GM19397 (cell line): ENCODE measurements at regions not wholly inside any gene's neighbourhood (a gene's known extent, or its start where the extent isn't known, plus 50 kb on each side); places are given as distances from the start of the nearest gene placed in this dataset.

ENCODE experiments used
- ATAC-seq: cut with Tn5 transposase; IDR thresholded peaks from one replicate; pipeline ENCODE4 v1.9.1; 2021; ENCODE audit warnings: mild to moderate bottlenecking, moderate library complexity; ENCODE audit not compliant: unreplicated experiment

- no peak for ATAC-seq
These were observed 62.5 kb upstream of the PPARA start for GRCh38 chr22:46087816-46088277.

DNA sequence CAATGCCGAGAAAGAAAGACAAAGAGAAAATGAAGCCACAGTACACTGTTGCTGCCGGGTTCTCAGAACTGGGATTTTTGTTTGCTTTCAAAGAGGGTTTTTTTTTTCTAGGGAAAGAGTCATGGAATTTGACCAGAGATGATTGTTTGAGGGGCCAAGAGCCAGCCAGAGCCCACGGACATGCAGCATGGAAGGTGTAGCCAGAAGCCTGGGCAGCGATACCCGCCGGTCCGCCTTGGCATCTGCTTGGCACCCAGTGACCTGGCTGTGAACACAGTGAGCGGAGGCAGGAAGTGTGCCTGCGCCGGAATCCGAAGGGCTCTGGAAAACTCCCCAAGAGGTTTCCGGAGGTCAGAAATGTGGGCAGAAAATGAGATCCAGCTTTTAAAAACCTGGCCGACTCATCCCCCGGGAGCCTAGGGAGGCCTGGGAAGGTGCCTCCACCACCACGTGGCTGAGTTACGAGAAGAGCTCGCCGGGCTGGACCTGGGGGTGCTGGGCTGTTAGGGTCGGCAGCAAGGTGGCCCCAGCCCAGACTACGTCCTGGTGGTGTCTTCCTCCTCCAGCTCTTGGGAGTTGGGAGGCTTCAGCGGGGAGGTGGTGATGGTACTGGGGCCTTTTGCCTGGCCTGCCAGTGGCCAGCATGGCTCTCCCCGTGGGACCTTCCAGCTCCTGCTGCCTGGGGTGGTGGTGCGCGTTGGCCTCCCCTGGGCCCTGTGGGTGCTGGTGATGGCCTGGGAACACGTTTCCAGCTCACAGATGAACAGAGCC lies 61.6 kb upstream of the PPARA start:
- no peak for ATAC-seq

DNA sequence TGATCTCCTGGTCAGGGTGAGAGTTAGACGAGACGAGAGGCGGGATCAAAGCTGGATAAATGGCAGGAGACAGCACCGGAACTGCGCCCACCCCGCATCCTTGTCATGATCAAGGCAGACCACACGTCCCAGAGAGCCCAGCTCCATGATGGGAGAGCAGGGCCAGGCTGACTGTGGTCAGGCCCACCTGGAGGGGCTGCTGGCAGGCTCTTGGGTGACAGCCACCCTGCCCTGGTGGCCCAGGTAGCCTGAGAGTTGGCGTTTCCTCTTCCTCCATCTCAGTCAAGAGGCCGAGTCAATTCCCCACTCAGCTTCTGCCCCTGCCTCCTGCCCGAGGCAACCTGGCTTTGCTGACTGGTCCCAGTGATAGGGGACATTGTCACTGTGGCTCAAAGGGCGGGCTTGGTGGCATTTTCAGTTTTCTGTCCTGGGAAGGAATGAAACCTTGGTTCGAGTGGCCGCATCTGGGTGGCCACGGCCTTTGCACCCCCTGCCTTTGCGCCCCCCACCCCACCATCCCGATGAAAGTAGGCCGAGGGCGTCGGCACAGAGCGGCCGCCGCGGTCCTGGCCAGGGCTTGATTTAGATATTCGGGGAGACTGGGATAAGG lies 60.8 kb upstream of the PPARA start:
- no peak for ATAC-seq

DNA sequence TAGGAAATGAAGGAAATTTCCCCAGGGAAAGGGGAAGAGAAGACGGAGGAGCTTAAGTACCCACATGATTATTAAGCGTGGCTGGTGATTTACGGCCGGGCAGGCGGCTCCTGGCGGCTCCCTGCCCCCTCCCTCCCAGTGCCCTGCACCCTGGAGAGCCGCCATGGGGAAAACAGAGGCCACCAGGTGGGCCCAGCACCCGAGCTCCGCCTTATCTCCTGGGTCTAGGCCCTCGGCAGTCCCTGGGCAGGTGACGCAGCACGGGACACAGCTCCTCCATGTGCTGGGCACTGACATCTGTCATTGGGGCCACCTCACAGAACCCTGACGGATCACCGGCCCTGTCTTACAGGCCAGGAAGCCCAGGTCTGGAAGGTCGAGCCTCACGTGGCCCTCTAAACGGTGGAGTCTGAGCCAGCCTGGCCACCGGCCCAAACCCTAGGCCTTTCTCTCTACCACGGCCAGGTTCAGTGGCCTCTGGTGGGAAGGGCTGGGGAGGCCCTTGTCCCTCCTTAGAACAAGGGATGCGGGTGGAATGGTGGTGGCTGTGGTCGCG lies 60.2 kb upstream of the PPARA start:
- no peak for ATAC-seq

GRCh38 chr22:46090631-46091201 lies 59.6 kb upstream of the PPARA start:
- no peak for ATAC-seq

- ATAC-seq, result no peak
These were observed 58.9 kb upstream of the PPARA start for GRCh38 chr22:46091277-46091977.

DNA sequence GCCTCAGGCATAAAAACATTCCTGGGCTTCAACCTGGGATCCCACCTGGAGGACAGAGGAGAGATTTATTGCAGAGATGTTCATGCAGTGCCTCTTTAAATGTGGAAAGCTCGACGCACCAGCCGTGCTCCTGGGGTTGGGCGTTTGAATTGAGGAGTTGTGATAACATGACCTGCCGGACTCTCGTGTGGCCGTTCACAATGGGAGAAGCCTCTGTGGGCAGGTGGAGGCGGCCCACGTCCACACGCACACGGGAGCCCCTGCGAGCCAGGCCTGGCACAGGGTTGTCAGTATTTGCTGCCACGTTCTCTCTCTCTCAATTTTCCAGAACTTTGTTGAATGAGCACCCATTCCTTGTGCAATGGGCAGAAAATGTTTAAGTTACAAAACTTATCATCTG lies 58.3 kb upstream of the PPARA start:
- no peak for ATAC-seq

DNA sequence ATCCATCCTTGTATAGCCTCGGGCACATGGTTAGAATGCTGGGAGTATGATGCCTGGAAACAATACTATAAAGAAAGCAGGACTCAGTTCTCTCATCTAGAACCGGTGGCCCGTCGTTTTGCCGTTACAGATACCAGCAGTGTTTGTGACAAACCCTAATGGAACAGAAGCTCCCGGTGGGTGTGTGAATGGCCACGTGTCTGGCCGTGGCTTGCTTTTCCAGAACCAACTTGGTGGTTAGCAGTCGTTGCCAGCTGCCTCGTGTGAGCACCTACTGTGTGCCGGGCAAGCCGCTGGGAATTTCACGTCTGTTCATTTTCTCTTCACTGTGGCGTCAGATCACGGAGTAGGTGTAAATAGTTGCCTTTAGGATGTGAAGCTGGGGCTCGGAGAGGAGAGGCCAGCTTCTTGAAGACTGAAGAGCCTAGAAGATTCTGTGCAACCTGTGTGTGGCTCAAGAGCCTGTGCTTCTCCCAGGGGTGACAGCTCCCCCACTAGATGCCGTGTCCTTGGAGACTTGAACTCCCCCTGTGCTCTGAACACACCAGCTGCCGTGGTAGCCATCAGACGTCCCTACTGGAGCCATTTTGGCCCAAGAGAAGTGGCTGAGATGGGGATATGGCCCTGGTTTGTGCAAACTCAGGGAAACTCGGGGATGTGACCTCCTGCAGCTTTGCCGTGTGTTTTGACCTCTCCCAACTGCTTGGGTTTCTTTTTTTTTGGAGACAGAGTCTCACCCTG lies 57.5 kb upstream of the PPARA start:
- no peak for ATAC-seq

- no peak for ATAC-seq
These were observed 56.5 kb upstream of the PPARA start for GRCh38 chr22:46093796-46094195.

- ATAC-seq, result no peak
These were observed 55.6 kb upstream of the PPARA start for GRCh38 chr22:46094676-46095075.

DNA sequence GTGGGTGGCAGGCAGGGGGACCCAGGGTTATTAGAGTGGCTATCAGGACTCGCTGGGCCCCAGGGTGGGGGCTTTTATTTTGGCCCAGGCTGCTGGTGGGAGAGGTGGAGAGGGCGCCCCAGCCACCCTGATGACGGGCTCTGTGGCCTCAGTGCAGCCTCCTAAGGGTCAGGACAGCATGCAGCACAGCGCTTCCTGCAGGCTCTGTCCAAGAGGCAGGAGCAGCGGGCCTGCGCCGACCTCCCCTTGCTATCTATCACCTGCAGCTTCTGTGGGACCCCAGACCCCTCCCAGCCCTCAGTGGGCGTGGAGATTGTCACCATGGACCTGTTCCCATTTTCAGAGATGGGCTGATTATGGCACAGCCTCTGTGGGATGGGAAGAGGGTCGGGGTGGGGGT lies 54.3 kb upstream of the PPARA start:
- ATAC-seq, result no peak

DNA sequence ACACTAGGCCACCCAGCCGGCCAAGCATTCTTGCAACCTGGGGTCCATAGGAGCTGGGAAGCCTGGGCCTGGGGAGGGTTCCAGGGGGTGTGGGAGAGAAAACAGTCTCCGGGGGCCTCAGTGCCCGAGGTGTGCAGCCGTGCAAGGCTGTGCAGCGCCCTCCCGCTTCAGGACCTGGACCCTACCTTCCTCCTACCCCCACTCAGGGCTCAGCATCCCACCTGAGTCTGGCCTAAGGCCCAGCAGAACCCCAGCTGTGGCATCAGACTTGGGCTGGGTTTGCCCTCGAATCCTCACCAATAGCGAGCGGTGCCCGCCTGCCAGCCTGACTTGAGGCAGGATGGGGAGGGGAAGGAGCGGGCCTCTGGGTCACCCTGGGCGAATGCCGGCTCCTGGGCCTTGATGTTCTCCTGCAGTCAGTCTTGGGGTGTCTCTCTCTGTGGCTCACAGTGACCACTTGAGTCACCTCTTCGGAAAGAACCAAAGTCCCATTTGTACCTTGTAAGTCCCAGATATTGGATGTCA lies 53.6 kb upstream of the PPARA start:
- no peak for ATAC-seq

DNA sequence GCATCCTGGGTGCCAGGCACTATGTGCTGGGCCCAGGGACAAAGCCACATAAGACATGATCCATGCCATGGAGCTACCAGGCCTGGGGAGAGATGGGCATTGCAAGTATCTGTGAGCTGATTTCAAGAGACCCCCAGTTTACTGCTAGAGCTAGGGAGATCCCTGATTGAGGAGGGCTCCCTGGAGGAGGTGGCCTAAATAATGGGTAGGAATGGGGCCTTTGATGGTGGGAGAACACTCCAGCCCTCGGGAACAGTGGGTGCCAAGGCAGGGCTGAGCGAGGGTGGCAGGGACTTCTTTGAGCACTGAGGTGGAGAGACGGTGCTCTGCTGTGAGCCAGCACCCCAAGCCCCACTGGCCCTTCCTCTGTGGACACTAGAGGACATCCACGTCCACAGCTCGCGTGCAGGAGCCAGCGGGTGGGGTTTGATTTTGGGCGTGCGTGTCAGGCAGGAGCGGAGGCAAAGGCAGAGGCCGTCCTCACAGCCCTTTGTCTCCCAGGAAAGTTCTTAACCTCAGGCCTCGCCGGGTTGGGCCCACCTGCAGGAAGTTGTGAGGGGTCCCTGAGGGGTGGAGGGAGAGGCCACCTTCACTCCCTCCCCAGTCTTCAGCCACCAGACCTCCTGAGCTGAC lies 52.9 kb upstream of the PPARA start:
- ATAC-seq, result no peak

DNA sequence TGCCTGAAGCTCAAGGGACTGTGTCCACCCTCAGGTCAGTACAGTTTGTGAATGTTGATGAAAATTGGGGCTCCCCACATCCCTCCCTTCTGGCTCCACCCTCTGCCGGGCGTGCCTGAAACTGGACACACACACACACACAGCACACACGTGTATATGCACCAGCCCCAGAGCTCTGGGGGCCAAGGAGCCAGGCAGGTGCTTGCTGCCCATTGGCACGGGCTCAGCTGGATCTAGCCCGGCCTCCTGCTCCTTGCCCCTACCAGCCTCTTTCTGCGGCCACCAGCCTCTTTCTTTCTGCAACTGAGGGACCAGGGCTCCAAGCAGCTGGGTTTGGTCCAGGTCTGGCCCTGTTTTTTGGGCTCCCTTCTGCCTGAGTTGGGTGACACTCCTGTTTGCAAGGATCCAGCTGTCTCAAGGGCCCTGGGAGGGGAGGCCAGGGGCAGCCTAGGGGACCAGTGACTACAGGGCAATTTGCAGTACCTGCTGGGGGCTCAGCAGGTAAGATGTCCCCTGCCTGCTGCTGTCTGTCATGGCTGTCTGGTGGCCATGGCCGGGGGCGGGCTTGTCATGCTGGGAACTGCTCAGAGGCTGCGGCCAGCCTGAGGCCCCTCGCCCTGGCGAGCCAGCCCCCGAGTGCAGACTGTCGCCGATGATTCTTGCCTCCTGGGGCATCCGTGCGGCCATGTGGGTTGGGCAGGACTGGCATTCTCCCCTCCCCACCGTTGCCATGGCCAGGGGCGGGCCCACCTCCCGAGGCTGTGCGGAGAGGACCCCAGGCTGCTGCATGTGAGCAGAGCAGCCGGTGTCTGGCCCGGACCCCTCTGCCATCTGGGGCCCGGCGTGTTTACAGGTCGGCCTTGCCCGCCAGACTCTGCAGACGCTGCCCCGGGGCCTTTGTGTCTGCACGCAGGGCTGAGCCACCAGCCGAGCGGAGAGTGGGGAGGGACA lies 51.5 kb upstream of the PPARA start:
- no peak for ATAC-seq

DNA sequence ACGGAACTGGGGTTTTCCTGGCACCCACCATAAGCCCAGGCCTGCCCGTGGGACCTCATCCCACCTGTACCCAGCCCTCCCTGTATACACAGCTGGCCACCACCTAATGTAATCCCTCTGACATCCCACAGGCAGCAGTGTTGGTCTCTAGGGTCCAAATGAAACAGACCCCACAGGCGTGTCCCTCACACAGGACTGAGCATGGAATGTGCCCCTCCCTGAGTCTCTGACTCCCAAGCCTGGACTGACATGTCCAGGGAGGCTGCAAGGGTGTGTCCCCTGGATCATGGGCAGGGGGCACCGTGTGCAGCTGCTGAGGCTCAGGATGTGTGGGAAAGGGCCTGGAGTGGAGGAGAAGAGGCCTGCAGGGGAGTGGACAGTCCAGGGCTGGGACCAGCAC lies 50.6 kb upstream of the PPARA start:
- no peak for ATAC-seq

GRCh38 chr22:46100401-46101105 lies 49.8 kb upstream of the PPARA start:
- ATAC-seq, result no peak
